AG04449 (cell line): ENCODE measurements at regions not wholly inside any gene's neighbourhood (a gene's known extent, or its start where the extent isn't known, plus 50 kb on each side); places are given as distances from the start of the nearest gene placed in this dataset.

Experiments used
- CTCF ChIA-PET: fragments of 350-600 bp; formaldehyde crosslinking; extraction: SDS; loops from one replicate; lab custom pipeline; 2021; ENCODE audit warnings: antibody characterized with exemption; lab: Yijun Ruan, JAX
- POLR2A ChIA-PET: fragments of 400-600, 350-600 bp; formaldehyde crosslinking; extraction: SDS; loops from one replicate; lab custom pipeline; 2020; ENCODE audit warnings: antibody characterized with exemption, inconsistent platforms; lab: Yijun Ruan, JAX
- DNase-seq: peaks from one replicate; pipeline ENCODE4 v3.0.0-alpha.2; 2010; ENCODE audit warnings: low read depth, low spot score
- H3K4me3 ChIP-seq: 2 replicates; pipeline ENCODE4 v1.5.1; 2011; ENCODE audit warnings: low read depth, mild to moderate bottlenecking, control low read depth, low read length
- CTCF ChIP-seq: IDR thresholded peaks from one replicate; pipeline ENCODE4 v1.5.1; 2011; ENCODE audit warnings: mild to moderate bottlenecking, moderate library complexity, low read length, control low read depth, inconsistent platforms; ENCODE audit not compliant: insufficient read depth; ENCODE audit errors: missing control alignments

GRCh38 chr7:19872094-19872493 lies 98.7 kb upstream of the TMEM196 start:
- no peak for TF ChIP-seq CTCF
- DNase-seq: no peak
- ChIA-PET CTCF (no interaction called here), POLR2A (no interaction called here)
- H3K4me3 ChIP-seq: no peak overlapping the region

- CTCF ChIA-PET: no interaction called here
- TF ChIP-seq CTCF: no peak
- POLR2A ChIA-PET: no interaction called here
- H3K4me3 ChIP-seq: no peak overlapping the region
- no peak for DNase-seq
Observed at GRCh38 chr7:19871102-19871501, 97.7 kb upstream of the TMEM196 start.

- POLR2A ChIA-PET: no interaction called here
- CTCF ChIA-PET: no interaction called here
- TF ChIP-seq CTCF: no peak
- DNase-seq: no peak
- H3K4me3 ChIP-seq: no peak overlapping the region
Observed at GRCh38 chr7:19869979-19870378, 96.6 kb upstream of the TMEM196 start.

GRCh38 chr7:19853261-19853832 lies 79.9 kb upstream of the TMEM196 start:
- H3K4me3 ChIP-seq: no peak overlapping the region
- CTCF ChIA-PET: no interaction called here
- DNase-seq: no peak
- TF ChIP-seq CTCF: no peak
- POLR2A ChIA-PET: no interaction called here

GRCh38 chr7:19852192-19852591 lies 78.8 kb upstream of the TMEM196 start:
- no peak overlapping the region for H3K4me3 ChIP-seq
- ChIA-PET CTCF (no interaction called here), POLR2A (no interaction called here)
- DNase-seq: no peak
- TF ChIP-seq CTCF: no peak

GRCh38 chr7:19851504-19851903 lies 78.1 kb upstream of the TMEM196 start:
- no peak for TF ChIP-seq CTCF
- H3K4me3 ChIP-seq: no peak overlapping the region
- CTCF ChIA-PET: no interaction called here
- POLR2A ChIA-PET: no interaction called here
- DNase-seq: no peak
